SK-N-MC (cell line): ENCODE measurements at regions not wholly inside any gene's neighbourhood (a gene's known extent, or its start where the extent isn't known, plus 50 kb on each side); places are given as distances from the start of the nearest gene placed in this dataset.
"Not testable (repeated sequence)": the region's sequence is repeated elsewhere in the genome, so short reads cannot be mapped to it uniquely, and the experiment has no call there.

Experiments used
- EZH2 ChIP-seq: fragments of 200-600 bp; sonication (generic); IDR thresholded peaks from one replicate; pipeline ENCODE4 v1.6.1; 2017; ENCODE audit warnings: antibody characterized with exemption
- FOXP2 ChIP-seq: optimal IDR thresholded peaks from 2 replicates; pipeline ENCODE3; 2011; ENCODE audit warnings: mild to moderate bottlenecking, moderate library complexity; ENCODE audit not compliant: insufficient read depth; ENCODE audit errors: extremely low read length, control extremely low read depth
- POLR2AphosphoS5 ChIP-seq: IDR thresholded peaks from 2 replicates; pipeline ENCODE4 v1.6.1; 2012; ENCODE audit warnings: mild to moderate bottlenecking, low read depth, low read length, borderline replicate concordance

- TF ChIP-seq POLR2AphosphoS5, EZH2, FOXP2: not testable (repeated sequence)
These were observed 109.2 kb upstream of the OR13F1 start for GRCh38 chr9:104394901-104395300.
